ENCODE measurements at regions not wholly inside any gene's neighbourhood (a gene's known extent, or its start where the extent isn't known, plus 50 kb on each side); places are given as distances from the start of the nearest gene placed in this dataset.
A peak's percentile ranks its signal among the peaks of the same experiment; 100 is the strongest.

DNA sequence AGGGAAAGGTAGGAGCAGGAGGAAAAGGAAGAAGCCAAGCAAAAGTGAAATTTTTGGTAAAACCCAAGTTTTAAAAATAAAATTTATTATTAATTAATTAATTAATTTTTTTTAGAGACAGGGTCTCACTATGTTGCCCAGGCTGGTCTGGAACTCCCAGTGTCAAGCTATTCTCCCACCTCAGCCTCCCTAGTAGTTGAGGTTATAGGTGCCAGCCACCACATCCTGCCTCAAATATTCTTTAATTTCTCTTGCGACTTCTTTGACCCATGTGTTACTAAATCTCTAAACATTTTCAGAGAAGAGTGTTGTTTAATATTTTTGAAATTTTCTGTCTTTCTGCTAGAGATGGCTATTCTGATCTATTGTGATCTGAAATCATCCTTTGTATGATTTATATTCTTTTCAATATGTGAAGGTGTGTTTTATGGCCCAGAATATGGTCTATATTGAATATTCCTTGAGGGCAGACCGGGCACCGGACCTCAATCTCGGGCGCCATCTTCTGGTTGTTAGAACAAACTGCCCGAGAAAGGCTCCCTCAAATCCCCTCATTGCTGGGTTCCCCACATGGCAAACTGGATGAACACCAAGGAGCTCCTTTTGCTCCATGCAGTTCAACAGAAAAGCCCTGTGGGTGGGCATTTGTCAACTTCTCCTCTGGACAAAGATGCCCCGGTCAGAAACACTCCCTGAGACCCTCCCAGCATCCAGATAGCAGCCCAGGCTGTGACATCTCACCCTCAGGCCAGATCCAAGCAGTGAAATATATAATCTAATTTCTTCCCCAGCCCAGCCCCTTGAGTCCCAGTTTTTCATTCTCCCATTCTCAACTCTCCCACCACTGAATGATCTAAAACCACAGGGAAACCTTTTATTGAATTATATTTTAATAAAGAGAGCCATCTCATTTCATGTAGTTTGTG, 110.5 kb downstream of the ASCL4 start:
- Histone ChIP-seq H3K4me1 (no peaks in the 10 kb centered on the region), H3K36me3 (no peaks in the 10 kb centered on the region), H3K27ac (no peak overlapping the region), H3K9me3 (no peaks in the 10 kb centered on the region), H3K4me3 (no peak overlapping the region), H3K27me3 (no peaks in the 10 kb centered on the region)
- DNase-seq (peak in 4 of 6 donors; percentile 17 to 63 (median 40)), FAIRE-seq (no peak), ATAC-seq (peak in 3 of 4 donors; percentile 77 to 90 (median 84))
- WGBS, 2 donors: 12 to 15% methylated on average over 7 of the region's 7 CpGs
- TF ChIP-seq, protein P1, sequence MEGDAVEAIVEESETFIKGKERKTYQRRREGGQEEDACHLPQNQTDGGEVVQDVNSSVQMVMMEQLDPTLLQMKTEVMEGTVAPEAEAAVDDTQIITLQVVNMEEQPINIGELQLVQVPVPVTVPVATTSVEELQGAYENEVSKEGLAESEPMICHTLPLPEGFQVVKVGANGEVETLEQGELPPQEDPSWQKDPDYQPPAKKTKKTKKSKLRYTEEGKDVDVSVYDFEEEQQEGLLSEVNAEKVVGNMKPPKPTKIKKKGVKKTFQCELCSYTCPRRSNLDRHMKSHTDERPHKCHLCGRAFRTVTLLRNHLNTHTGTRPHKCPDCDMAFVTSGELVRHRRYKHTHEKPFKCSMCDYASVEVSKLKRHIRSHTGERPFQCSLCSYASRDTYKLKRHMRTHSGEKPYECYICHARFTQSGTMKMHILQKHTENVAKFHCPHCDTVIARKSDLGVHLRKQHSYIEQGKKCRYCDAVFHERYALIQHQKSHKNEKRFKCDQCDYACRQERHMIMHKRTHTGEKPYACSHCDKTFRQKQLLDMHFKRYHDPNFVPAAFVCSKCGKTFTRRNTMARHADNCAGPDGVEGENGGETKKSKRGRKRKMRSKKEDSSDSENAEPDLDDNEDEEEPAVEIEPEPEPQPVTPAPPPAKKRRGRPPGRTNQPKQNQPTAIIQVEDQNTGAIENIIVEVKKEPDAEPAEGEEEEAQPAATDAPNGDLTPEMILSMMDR (IDR thresholded peaks at IDR 0.05): peak; percentile 29 to 52 (median 43)
- intact Hi-C loops (cut with DNase I): loop anchor here in 2 of 3 donors (5.0 to 10.0 kb wide), 2 partner anchors 208 to 210 kb away; no protein-coding TSS in a partner anchor

GRCh38 chr12:107888789-107889188, 114.3 kb downstream of the ASCL4 start:
- Histone ChIP-seq H3K27me3 (no peaks in the 10 kb centered on the region), H3K36me3 (no peaks in the 10 kb centered on the region), H3K4me1 (no peaks in the 10 kb centered on the region), H3K4me3 (no peak overlapping the region), H3K9me3 (no peaks in the 10 kb centered on the region), H3K27ac (no peak overlapping the region)
- DNase-seq (no peak), ATAC-seq (no peak), FAIRE-seq (no peak)
- TF ChIP-seq, protein P1 (IDR thresholded peaks at IDR 0.05): no peak
- WGBS, 2 donors: 74 to 79% methylated on average over 4 of the region's 4 CpGs
- intact Hi-C loops (cut with DNase I): loop anchor here in 2 of 3 donors (5.0 to 10.0 kb wide), 2 partner anchors 211 to 214 kb away; no protein-coding TSS in a partner anchor

- Histone ChIP-seq H3K27me3 (no peaks in the 10 kb centered on the region), H3K27ac (no peak overlapping the region), H3K4me1 (no peaks in the 10 kb centered on the region), H3K9me3 (no peaks in the 10 kb centered on the region), H3K4me3 (no peak overlapping the region), H3K36me3 (no peaks in the 10 kb centered on the region)
- TF ChIP-seq, protein P1 (IDR thresholded peaks at IDR 0.05): no peak
- WGBS, 2 donors: 36 to 46% methylated on average over 3 of the region's 3 CpGs
- DNase-seq: no peak
- FAIRE-seq: no peak
- intact Hi-C loops (cut with DNase I): no loop called here
- ATAC-seq: no peak
Measured at GRCh38 chr12:107891967-107892366, 117.5 kb downstream of the ASCL4 start.

- Histone ChIP-seq H3K36me3 (no peaks in the 10 kb centered on the region), H3K27ac (no peak overlapping the region), H3K4me1 (no peaks in the 10 kb centered on the region), H3K9me3 (no peaks in the 10 kb centered on the region), H3K4me3 (no peak overlapping the region), H3K27me3 (no peaks in the 10 kb centered on the region)
- no peak for ATAC-seq
- DNase-seq: no peak
- 46 to 57% methylated on average over 3 of the region's 3 CpGs for WGBS, 2 donors
- TF ChIP-seq, protein P1 (IDR thresholded peaks at IDR 0.05): no peak
- no peak for FAIRE-seq
- intact Hi-C loops (cut with DNase I): no loop called here
Measured at GRCh38 chr12:107894589-107894988, 120.1 kb downstream of the ASCL4 start.

DNA sequence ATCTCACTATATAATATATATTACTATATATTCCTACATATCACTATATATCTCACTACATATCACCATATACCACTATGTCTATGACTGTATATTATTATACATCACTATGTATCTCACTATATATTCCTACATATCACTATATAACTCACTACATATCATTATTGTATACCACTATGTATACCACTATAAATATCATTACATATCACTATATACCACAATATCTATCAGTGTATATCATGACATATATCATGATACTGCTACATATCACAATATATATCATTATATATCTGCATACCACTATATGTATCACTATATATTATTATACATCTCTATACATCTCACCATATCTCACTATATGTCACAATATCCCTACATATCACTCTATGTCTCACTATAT, 121.5 kb downstream of the ASCL4 start:
- Histone ChIP-seq H3K9me3 (no peaks in the 10 kb centered on the region), H3K4me1 (no peaks in the 10 kb centered on the region), H3K27ac (no peak overlapping the region), H3K4me3 (no peak overlapping the region), H3K36me3 (no peaks in the 10 kb centered on the region), H3K27me3 (no peaks in the 10 kb centered on the region)
- no peak for DNase-seq
- TF ChIP-seq, protein P1 (IDR thresholded peaks at IDR 0.05): no peak
- FAIRE-seq: no peak
- ATAC-seq: no peak
- intact Hi-C loops (cut with DNase I): no loop called here
